Erythroblast (primary cell): ENCODE measurements at regions not wholly inside any gene's neighbourhood (a gene's known extent, or its start where the extent isn't known, plus 50 kb on each side); places are given as distances from the start of the nearest gene placed in this dataset.

Experiments
- DNase-seq, 2 experiments: peaks; one replicate each; lab custom pipeline; 2025; lab: John Stamatoyannopoulos, UW
- GATA1 ChIP-seq: IDR thresholded peaks from 2 replicates; pipeline ENCODE4 v1.6.1; 2011; ENCODE audit warnings: low read depth, mild to moderate bottlenecking, control low read depth, low read length, moderate library complexity
- POLR2A ChIP-seq: IDR thresholded peaks from 2 replicates; pipeline ENCODE4 v1.6.1; 2011; ENCODE audit warnings: mild to moderate bottlenecking, low read length

DNA sequence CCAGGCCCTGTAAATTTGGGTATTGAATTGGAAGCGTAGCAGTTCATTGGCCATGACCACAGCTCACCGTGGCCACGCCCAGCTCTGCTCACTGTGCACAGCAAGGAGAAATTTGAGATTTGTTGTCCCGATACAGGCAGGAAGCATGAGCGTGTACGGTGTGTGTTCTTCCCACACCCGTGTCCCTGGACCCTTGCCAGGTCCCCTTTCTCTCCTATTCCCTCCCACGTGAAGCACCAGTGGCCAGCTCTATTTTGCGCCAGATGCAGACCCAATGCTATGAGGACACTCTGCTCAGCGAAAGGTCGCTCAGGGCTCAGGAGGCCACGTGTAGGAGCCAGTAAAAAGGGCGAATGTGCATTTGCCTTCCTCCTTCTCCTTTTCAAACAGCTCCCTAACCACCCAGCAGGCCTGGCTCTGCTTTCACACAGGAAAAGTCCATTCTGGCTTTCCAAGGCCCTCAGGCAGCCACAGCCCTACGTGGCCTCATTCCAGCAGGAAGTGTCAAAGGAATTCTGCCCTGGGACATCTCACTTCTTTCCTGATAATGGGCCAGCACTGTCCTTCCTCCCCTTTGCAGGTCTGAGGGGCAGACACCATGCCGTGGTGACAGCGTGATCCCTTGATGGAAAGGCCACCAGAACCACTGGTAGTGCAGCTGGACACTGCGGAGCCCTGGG, 499.2 kb upstream of the CDH4 start:
- no peak for DNase-seq
- TF ChIP-seq GATA1 = no peak
- TF ChIP-seq POLR2A = no peak

DNA sequence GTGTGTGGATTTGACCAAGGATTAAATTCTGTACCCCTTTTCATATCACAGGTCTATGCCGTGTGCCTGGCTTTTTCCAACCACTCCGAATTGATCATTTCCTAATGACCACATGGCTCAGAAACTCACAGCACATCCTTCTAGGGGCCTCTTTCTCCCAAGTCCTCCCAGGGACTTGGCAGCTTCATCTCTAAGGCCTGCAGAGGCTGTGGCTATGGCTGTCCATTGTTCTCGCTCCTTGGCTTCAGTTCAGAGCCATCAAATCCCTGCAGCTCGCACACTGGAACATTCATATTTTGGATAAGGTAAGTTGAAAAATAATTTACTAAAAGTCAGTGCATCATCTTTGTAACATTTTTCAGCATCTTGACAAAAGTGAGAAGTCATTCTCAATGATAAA, 497.2 kb upstream of the CDH4 start:
- TF ChIP-seq POLR2A = no peak
- no peak for DNase-seq

DNA sequence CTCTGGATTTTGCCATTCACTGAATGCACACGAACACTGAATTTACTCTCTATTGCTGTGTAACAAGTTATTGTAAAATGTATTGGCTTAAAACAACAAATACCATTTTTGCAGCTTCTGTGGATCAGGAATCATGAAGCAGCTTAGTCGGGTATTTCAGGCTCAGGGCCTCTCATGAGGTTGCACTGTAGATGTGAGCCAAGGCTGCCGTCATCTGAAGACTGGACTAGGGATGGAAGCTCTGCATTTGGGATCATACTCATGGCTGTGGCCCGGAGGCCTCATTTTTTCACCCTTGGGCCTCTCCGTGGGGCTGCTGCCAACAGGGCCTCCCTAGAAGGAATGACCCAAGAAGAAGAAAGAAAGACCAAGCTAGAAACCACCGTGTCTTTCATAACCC, 492.4 kb upstream of the CDH4 start:
- TF ChIP-seq POLR2A = no peak
- no peak for DNase-seq

DNA sequence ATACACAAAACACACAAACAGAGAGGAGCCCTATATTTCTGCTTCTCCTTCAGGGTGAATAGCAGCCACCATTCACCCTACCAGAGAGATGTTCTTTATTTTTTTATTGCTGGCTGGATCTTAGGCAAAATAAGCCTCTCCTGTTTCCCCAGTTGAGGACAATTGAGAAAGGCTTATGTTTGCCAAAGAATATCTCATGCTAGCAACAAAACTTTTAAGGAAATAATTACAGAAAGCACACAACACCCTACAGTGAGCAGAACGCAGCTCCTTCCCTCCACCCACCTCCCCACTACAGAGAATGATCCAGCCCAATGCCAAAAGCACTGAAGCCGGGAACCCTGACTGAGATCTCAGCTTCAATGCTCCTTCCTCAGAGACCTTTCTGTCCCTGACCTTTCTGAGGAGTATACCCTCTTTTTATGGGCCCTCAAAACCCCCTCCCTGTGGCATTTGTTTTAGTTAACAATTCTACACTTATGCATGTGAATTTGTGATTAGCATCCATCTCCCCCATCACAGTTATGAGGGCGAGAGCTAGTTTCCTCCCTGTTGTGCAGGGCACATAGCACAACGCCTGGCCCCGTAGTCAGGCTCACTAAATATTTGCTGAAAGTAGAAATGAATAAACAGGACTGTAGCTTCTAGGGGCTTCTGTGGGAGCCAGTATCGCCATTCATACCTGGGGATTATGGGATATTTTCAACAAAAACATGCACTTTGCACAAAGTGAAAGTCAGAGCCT, 491.6 kb upstream of the CDH4 start:
- DNase-seq = no peak

DNA sequence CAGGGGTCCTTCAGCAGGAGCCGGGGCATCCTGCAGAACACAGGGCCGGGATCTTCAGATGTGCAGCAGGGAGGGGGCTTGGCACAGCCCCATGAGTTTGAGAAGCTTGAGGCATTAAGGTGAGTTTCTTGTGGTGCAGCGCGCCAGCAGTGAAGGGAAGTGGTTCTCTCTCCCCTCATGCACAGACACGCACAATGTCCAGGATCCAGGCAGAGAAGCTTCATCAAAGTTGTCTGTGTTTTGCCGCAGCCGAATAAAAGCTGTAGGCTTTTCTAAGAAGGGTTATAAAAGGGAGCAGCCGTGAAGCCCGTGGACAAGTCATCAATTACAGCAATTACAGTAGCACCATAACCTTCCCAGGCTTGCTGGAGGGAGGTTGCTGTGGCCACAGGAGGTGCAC, 491.0 kb upstream of the CDH4 start:
- DNase-seq = no peak
- TF ChIP-seq GATA1 = no peak
- TF ChIP-seq POLR2A = no peak

More for the DNA sequence above, 491.6 kb upstream of the CDH4 start:
- TF ChIP-seq GATA1 = no peak
- TF ChIP-seq POLR2A = no peak

DNA sequence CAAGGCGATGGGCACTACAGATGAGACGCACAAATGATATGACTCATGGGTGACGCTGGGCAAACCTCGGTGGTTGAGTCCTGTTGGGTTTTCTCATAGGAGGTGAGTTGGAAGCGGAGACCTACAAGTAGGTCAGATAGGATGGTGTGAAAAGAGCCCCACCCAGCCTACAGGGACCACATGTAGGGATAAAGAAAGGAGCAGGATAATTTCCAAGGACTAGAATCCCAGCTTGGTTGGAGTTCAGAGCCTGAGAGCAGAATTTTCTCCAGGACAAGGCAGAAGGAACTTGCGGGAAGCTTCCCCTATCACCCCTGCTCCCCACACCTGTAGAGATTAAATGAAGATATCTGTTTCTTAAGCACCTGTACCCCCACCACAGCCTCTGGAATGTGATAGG, 489.7 kb upstream of the CDH4 start:
- no peak for TF ChIP-seq POLR2A
- TF ChIP-seq GATA1 = no peak
- DNase-seq = no peak

DNA sequence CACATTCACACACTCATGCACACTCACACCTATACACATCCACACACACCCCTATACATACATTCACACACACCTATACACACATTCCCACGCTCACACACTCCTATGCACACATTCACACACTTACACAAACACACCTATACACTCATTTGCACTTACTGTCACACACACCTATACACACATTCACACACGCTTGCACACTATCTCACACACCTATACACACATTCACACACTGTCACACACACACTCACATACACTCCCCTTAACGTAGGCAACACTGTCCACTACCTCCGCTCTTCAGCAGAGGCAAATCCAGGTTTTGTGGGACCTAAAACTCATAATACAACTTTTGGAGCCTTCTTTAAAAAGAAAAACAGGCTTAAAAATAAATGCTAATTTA, 487.7 kb upstream of the CDH4 start:
- DNase-seq = no peak
- TF ChIP-seq POLR2A = no peak
- no peak for TF ChIP-seq GATA1

DNA sequence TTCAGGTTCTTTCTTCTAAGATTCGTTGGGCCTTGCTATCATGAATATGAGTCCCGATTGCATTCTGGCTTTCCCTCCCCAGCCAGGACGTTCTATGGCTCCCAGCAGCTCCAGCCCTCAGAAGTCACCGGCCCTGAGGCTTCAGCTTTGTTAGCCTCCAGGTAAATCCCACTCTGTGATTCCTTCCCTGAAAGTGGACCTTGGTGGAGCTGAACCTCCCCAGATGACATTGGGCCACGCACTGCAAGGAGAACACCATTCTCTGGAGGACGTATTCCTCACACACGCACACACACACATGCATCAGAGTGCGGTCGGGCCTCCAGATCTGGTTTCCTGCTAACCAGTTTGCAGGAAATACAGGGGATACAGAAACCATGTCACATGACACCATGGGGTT, 487.3 kb upstream of the CDH4 start:
- no peak for TF ChIP-seq POLR2A
- TF ChIP-seq GATA1 = no peak
- no peak for DNase-seq

DNA sequence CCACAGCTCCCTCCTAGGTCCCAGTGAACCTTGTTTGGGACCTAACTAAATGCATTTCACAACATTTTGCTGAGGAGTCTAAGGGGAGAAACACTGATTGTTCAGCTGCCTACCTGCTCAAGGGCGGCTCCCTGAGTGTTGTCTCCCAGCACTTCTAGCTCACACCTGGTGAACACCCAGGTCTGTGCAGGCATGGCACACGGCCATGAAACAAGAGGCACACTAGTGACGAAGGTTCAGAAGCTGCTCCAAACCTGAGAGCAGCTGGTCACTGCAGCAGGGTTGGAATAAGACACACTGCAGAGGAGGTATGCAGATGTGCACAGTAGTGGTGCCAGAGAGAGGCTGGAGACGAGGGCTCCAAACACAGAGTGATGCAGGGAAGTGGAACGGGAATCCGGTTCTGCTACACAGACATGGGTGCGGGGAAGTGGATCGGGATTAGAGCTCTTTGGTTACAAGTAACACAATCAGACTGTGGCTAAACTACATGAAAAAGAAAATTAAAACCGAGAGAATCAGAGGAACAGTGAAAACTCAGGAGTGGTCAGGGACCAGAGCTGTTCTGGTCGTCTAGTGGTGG, 486.1 kb upstream of the CDH4 start:
- TF ChIP-seq POLR2A (no peak), GATA1 (no peak)
- DNase-seq = no peak

DNA sequence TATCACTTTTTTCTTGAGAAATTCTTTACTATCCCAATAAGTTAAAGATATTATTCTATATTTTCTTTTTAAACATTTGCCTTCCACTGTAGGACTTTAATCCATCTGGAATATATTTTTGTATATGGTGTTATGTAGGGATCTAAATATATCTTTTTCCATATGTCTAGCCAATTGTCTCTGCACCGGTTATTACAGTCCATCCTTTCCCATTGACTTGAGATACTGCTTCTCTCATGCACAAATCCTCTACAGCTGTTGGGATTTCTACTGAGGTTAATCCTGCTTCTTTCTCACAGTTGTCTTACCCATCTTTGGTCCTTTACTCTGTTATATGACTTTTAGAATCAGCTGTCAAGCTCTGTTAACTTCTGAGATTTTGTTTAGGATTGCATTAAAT, 483.8 kb upstream of the CDH4 start:
- TF ChIP-seq POLR2A (no peak), GATA1 (no peak)
- DNase-seq = no peak

DNA sequence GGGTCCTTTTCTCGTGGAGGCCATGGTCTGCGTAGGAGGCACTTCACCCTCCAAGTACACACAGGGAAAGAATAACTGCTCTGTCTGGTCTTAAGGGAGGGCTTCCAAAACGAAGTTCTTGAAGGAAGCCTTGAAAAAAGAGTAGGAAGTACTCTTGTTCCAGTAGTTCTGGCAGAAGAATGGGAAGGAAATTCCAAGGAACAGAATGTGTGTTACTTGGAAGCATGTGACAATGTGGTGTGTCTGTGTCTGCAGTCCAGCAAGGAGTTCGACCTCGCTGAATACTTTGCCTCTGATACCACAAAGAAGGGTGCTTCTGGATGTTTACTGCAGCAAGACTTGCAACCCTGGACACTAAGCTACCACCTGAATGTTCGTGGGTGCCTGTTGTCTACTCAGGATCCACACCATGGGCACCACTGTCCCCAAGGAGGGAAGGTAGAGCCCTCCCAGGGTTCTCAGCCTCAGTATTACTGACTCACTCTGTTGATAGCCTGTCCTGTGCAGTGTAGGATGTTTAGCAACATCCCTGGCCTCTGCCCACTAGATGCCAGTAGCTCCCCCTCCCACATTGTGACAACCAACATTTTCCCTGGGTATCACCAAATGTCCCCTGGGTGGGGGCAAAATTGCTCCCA, 471.6 kb upstream of the CDH4 start:
- no peak for DNase-seq
- TF ChIP-seq POLR2A = no peak
- no peak for TF ChIP-seq GATA1

DNA sequence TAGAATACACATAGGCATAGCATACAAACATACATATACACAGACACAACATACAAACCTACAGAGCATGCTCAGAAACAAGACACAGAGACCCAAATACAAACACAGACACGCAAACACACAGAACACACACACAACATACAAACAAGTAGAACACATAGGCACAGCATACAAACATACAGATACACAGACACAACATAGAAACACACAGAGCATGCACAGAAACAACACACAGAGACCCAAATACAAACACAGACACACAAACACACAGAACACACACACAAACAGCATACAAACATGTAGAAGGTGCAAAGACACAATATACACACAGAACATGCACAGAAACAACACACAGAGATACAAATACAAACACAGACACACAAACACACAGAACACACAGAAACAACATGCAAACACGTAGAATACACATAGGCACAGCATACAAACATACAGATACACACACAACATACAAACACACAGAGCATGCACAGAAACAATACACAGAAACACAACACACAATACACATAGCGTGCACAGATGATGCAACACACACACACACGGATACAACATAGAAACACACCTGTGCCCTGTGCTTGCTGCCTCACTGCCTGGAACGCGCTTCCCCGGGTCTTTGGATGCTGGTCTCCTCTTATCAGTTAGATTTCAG, 469.0 kb upstream of the CDH4 start:
- no peak for TF ChIP-seq POLR2A
- TF ChIP-seq GATA1 = no peak
- DNase-seq = no peak

DNA sequence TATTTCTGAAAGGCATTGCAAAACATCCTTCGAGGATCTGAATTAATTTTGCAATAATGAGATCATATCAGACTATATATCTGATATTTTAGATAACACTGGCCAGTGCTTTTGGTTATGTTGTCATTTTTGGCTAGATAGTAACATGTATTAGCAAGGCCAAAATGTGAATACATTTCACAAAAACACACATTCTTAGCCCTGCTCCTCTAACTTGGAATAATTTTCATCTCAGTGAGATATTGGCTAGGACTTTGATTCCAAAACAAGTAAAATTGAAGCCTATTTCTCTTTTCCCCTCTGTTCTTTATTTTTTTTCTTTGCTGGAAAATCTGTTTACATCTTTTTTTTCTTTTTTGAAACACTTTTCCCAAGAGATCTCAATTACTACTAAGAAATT, 466.8 kb upstream of the CDH4 start:
- DNase-seq = no peak
- TF ChIP-seq POLR2A = no peak

DNA sequence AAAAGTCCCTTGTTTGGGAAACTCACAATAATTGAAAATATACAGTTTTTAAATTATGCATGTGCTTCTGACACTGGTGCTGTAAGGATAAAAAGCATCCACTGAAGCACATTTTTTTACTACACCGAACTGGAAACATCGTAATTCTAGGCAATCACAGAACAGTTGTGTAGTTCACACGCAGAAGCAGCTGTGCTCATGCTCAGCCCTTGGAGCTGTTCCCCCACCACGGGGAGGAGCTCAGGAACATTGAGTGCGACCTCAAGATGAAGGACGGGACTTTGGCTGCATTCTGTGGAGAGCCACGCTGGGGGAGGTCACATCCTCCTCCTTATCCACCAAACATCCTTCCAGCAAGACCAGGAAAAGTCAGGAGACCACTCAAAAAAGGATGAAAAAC, 466.3 kb upstream of the CDH4 start:
- DNase-seq = no peak
- TF ChIP-seq POLR2A (no peak), GATA1 (no peak)
